ENCODE measurements at regions not wholly inside any gene's neighbourhood (a gene's known extent, or its start where the extent isn't known, plus 50 kb on each side); places are given as distances from the start of the nearest gene placed in this dataset.

GRCh38 chr9:119477197-119477596, 108.0 kb upstream of the BRINP1 start:
- H3K79me2 ChIP-seq (ENCODE audit: low read length): no peaks in the 10 kb centered on the region
- H3K36me3 ChIP-seq (replicated peaks; ENCODE audit: insufficient read depth, low read length): no peaks in the 10 kb centered on the region
- no peaks in the 10 kb centered on the region for H3K9me2 ChIP-seq (replicated peaks; ENCODE audit: insufficient read depth, low read length)
- H2AFZ ChIP-seq (ENCODE audit: low read length): no peak overlapping the region
- TF ChIP-seq, protein P1, sequence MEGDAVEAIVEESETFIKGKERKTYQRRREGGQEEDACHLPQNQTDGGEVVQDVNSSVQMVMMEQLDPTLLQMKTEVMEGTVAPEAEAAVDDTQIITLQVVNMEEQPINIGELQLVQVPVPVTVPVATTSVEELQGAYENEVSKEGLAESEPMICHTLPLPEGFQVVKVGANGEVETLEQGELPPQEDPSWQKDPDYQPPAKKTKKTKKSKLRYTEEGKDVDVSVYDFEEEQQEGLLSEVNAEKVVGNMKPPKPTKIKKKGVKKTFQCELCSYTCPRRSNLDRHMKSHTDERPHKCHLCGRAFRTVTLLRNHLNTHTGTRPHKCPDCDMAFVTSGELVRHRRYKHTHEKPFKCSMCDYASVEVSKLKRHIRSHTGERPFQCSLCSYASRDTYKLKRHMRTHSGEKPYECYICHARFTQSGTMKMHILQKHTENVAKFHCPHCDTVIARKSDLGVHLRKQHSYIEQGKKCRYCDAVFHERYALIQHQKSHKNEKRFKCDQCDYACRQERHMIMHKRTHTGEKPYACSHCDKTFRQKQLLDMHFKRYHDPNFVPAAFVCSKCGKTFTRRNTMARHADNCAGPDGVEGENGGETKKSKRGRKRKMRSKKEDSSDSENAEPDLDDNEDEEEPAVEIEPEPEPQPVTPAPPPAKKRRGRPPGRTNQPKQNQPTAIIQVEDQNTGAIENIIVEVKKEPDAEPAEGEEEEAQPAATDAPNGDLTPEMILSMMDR (IDR thresholded peaks at IDR 0.05; ENCODE audit: low read length): no peak
- TF ChIP-seq EZH2 (optimal IDR thresholded peaks at IDR 0.05; ENCODE audit: low read depth, low read length) (no peak), EZH2phosphoT487 (IDR thresholded peaks at IDR 0.05; ENCODE audit: low read length) (no peak)
- no peaks in the 10 kb centered on the region for H3F3A ChIP-seq (ENCODE audit: insufficient read depth, low read length)
- H3K4me2 ChIP-seq (ENCODE audit: low read depth, low read length): no peak overlapping the region
- no peak overlapping the region for H3K4me3 ChIP-seq (ENCODE audit: low read length)
- H4K20me1 ChIP-seq (ENCODE audit: insufficient read depth, low read length): no peaks in the 10 kb centered on the region
- no peak overlapping the region for H3K27ac ChIP-seq (ENCODE audit: low read length)
- no peaks in the 10 kb centered on the region for H3K27me3 ChIP-seq (replicated peaks; ENCODE audit: insufficient read depth, low read length)
- DNase-seq: no peak
- no peaks in the 10 kb centered on the region for H3K4me1 ChIP-seq (ENCODE audit: low read length)
- no peak overlapping the region for H3K9ac ChIP-seq (ENCODE audit: low read length)
- no peaks in the 10 kb centered on the region for H3K9me3 ChIP-seq (replicated peaks; ENCODE audit: insufficient read depth, low read length)

GRCh38 chr9:119458068-119458467, 88.8 kb upstream of the BRINP1 start:
- Histone ChIP-seq H4K20me1 (ENCODE audit: insufficient read depth, low read length) (no peaks in the 10 kb centered on the region), H3K36me3 (replicated peaks; ENCODE audit: insufficient read depth, low read length) (no peaks in the 10 kb centered on the region), H2AFZ (ENCODE audit: low read length) (no peak overlapping the region), H3K4me2 (ENCODE audit: low read depth, low read length) (no peak overlapping the region), H3F3A (ENCODE audit: insufficient read depth, low read length) (no peaks in the 10 kb centered on the region), H3K9me2 (replicated peaks; ENCODE audit: insufficient read depth, low read length) (no peaks in the 10 kb centered on the region), H3K4me1 (ENCODE audit: low read length) (no peaks in the 10 kb centered on the region), H3K27ac (ENCODE audit: low read length) (no peak overlapping the region), H3K27me3 (replicated peaks; ENCODE audit: insufficient read depth, low read length) (no peaks in the 10 kb centered on the region), H3K9ac (ENCODE audit: low read length) (no peak overlapping the region), H3K9me3 (replicated peaks; ENCODE audit: insufficient read depth, low read length) (no peaks in the 10 kb centered on the region), H3K4me3 (ENCODE audit: low read length) (no peak overlapping the region), H3K79me2 (ENCODE audit: low read length) (no peaks in the 10 kb centered on the region)
- TF ChIP-seq EZH2 (optimal IDR thresholded peaks at IDR 0.05; ENCODE audit: low read depth, low read length) (no peak), EZH2phosphoT487 (IDR thresholded peaks at IDR 0.05; ENCODE audit: low read length) (no peak)
- TF ChIP-seq, protein P1 (IDR thresholded peaks at IDR 0.05; ENCODE audit: low read length): no peak
- no peak for DNase-seq

DNA sequence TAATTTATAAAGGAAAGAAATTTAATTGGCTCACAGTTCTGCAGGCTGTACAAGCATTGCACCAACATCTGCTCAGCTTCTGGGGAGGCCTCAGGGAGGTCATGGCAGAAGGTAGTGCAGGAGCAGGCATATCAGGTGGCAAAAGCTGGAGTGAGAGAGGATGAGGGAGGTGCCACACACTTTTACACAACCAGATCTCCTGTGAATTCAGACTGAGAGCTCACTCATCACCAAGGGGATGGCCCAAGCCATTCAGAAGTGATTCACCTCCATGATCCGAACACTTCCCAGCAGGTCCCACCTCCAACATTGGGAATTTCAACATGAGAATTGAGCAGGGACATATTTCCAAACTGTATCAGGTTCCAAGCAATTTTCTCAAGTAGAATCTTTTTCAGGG, 84.7 kb upstream of the BRINP1 start:
- no peaks in the 10 kb centered on the region for H3K27me3 ChIP-seq (replicated peaks; ENCODE audit: insufficient read depth, low read length)
- H2AFZ ChIP-seq (ENCODE audit: low read length): no peak overlapping the region
- no peak overlapping the region for H3K27ac ChIP-seq (ENCODE audit: low read length)
- no peaks in the 10 kb centered on the region for H3K4me1 ChIP-seq (ENCODE audit: low read length)
- no peaks in the 10 kb centered on the region for H3K9me3 ChIP-seq (replicated peaks; ENCODE audit: insufficient read depth, low read length)
- H4K20me1 ChIP-seq (ENCODE audit: insufficient read depth, low read length): no peaks in the 10 kb centered on the region
- H3K9ac ChIP-seq (ENCODE audit: low read length): no peak overlapping the region
- no peak overlapping the region for H3K4me2 ChIP-seq (ENCODE audit: low read depth, low read length)
- H3F3A ChIP-seq (ENCODE audit: insufficient read depth, low read length): no peaks in the 10 kb centered on the region
- no peaks in the 10 kb centered on the region for H3K79me2 ChIP-seq (ENCODE audit: low read length)
- no peak for DNase-seq
- no peak overlapping the region for H3K4me3 ChIP-seq (ENCODE audit: low read length)
- H3K36me3 ChIP-seq (replicated peaks; ENCODE audit: insufficient read depth, low read length): no peaks in the 10 kb centered on the region
- H3K9me2 ChIP-seq (replicated peaks; ENCODE audit: insufficient read depth, low read length): no peaks in the 10 kb centered on the region
- TF ChIP-seq, protein P1 (IDR thresholded peaks at IDR 0.05; ENCODE audit: low read length): no peak
- TF ChIP-seq EZH2phosphoT487 (IDR thresholded peaks at IDR 0.05; ENCODE audit: low read length): no peak
- no peak for TF ChIP-seq EZH2 (optimal IDR thresholded peaks at IDR 0.05; ENCODE audit: low read depth, low read length)

Data from MM.1S (cell line).